KMS-11 (cell line): ENCODE measurements at regions not wholly inside any gene's neighbourhood (a gene's known extent, or its start where the extent isn't known, plus 50 kb on each side); places are given as distances from the start of the nearest gene placed in this dataset.

ENCODE experiments used
- H2AFZ ChIP-seq: fragments of 200-600 bp; sonication (generic); 2 replicates; pipeline ENCODE4 v1.6.1; 2016; ENCODE audit warnings: antibody characterized with exemption, mixed run types, low read depth
- H3K27ac ChIP-seq: fragments of 200-600 bp; sonication (generic); 2 replicates; pipeline ENCODE4 v1.6.1; 2016; ENCODE audit warnings: mild to moderate bottlenecking, mixed run types
- H3K27me3 ChIP-seq: fragments of 200-600 bp; sonication (generic); 2 replicates; pipeline ENCODE4 v1.6.1; 2017; ENCODE audit warnings: mild to moderate bottlenecking, low read depth, mixed run types, moderate library complexity; ENCODE audit not compliant: insufficient read depth
- H3K36me3 ChIP-seq: fragments of 200-600 bp; sonication (generic); 2 replicates; pipeline ENCODE4 v1.6.1; 2017; ENCODE audit warnings: mild to moderate bottlenecking, mixed run types; ENCODE audit not compliant: insufficient read depth
- H3K4me1 ChIP-seq: fragments of 200-600 bp; sonication (generic); 2 replicates; pipeline ENCODE4 v1.6.1; 2016; ENCODE audit warnings: mild to moderate bottlenecking, low read depth, mixed run types; ENCODE audit not compliant: poor library complexity, severe bottlenecking
- H3K4me2 ChIP-seq: fragments of 200-600 bp; sonication (generic); 2 replicates; pipeline ENCODE4 v1.7.0; 2016; ENCODE audit warnings: mild to moderate bottlenecking, mixed run types
- H3K4me3 ChIP-seq: fragments of 200-600 bp; sonication (generic); IDR thresholded peaks from 2 replicates; pipeline ENCODE4 v1.6.1; 2017; ENCODE audit warnings: low read depth, low read length, mixed read lengths; ENCODE audit not compliant: insufficient read depth
- H3K79me2 ChIP-seq: fragments of 200-600 bp; sonication (generic); 2 replicates; pipeline ENCODE4 v1.6.1; 2016; ENCODE audit warnings: low read depth, mixed run types; ENCODE audit not compliant: insufficient read depth
- H3K9ac ChIP-seq: fragments of 200-600 bp; sonication (generic); 2 replicates; pipeline ENCODE4 v1.6.1; 2016; ENCODE audit warnings: mild to moderate bottlenecking, mixed run types
- H4K20me1 ChIP-seq: fragments of 200-600 bp; sonication (generic); 2 replicates; pipeline ENCODE4 v1.6.1; 2016; ENCODE audit warnings: mild to moderate bottlenecking, mixed run types; ENCODE audit not compliant: insufficient read depth
- CTCF ChIP-seq: fragments of 200-600 bp; sonication (generic); conservative IDR thresholded peaks from 2 replicates; pipeline ENCODE4 v1.6.1; 2017; ENCODE audit warnings: low read depth, mild to moderate bottlenecking, antibody characterized with exemption, low read length, moderate library complexity, mixed read lengths

- Histone ChIP-seq H3K36me3 (no peaks in the 10 kb centered on the region), H3K4me2 (no peak overlapping the region), H3K27me3 (no peaks in the 10 kb centered on the region), H3K79me2 (no peaks in the 10 kb centered on the region), H3K4me3 (no peak overlapping the region), H3K27ac (no peak overlapping the region), H2AFZ (no peak overlapping the region), H4K20me1 (no peaks in the 10 kb centered on the region), H3K9ac (no peak overlapping the region), H3K4me1 (no peaks in the 10 kb centered on the region)
- TF ChIP-seq CTCF, result no peak
These were observed 494.8 kb upstream of the KLHL29 start for GRCh38 chr2:22890132-22890531.

GRCh38 chr2:22893761-22894517, 491.0 kb upstream of the KLHL29 start:
- Histone ChIP-seq H2AFZ (no peak overlapping the region), H3K4me3 (no peak overlapping the region), H3K36me3 (no peaks in the 10 kb centered on the region), H4K20me1 (no peaks in the 10 kb centered on the region), H3K79me2 (no peaks in the 10 kb centered on the region), H3K4me1 (no peaks in the 10 kb centered on the region), H3K27ac (no peak overlapping the region), H3K9ac (no peak overlapping the region), H3K27me3 (no peaks in the 10 kb centered on the region), H3K4me2 (no peak overlapping the region)
- TF ChIP-seq CTCF, result no peak

GRCh38 chr2:22894761-22895160, 490.2 kb upstream of the KLHL29 start:
- TF ChIP-seq CTCF, result no peak

GRCh38 chr2:22897428-22897827, 487.6 kb upstream of the KLHL29 start:
- no peak overlapping the region for H2AFZ ChIP-seq
- no peak overlapping the region for H3K4me2 ChIP-seq
- no peaks in the 10 kb centered on the region for H4K20me1 ChIP-seq
- H3K36me3 ChIP-seq, result no peaks in the 10 kb centered on the region
- no peak overlapping the region for H3K4me3 ChIP-seq
- no peak overlapping the region for H3K27ac ChIP-seq
- H3K27me3 ChIP-seq, result no peaks in the 10 kb centered on the region
- no peaks in the 10 kb centered on the region for H3K4me1 ChIP-seq
- no peaks in the 10 kb centered on the region for H3K79me2 ChIP-seq
- H3K9ac ChIP-seq, result no peak overlapping the region
- no peak for TF ChIP-seq CTCF

More at GRCh38 chr2:22894761-22895160, 490.2 kb upstream of the KLHL29 start:
- no peak overlapping the region for H3K9ac ChIP-seq
- H3K27ac ChIP-seq, result no peak overlapping the region
- H2AFZ ChIP-seq, result no peak overlapping the region
- no peaks in the 10 kb centered on the region for H3K79me2 ChIP-seq
- H3K27me3 ChIP-seq, result no peaks in the 10 kb centered on the region
- no peak overlapping the region for H3K4me2 ChIP-seq
- no peaks in the 10 kb centered on the region for H3K4me1 ChIP-seq
- no peak overlapping the region for H3K4me3 ChIP-seq
- no peaks in the 10 kb centered on the region for H3K36me3 ChIP-seq
- H4K20me1 ChIP-seq, result no peaks in the 10 kb centered on the region
